Caco-2 (cell line): ENCODE measurements at regions not wholly inside any gene's neighbourhood (a gene's known extent, or its start where the extent isn't known, plus 50 kb on each side); places are given as distances from the start of the nearest gene placed in this dataset.

ENCODE experiments used
- BruUV-seq: library from RNA; stranded (reverse); fragments of 400-500 nt; replicated peaks from 2 replicates; lab custom pipeline; 2021; lab: Mats Ljungman, UMichigan
- CTCF ChIA-PET: fragments of 300-600 bp; sonication (Branson Sonifier 250); formaldehyde crosslinking; loops from one replicate; lab custom pipeline; 2022; ENCODE audit warnings: antibody characterized with exemption; lab: Charles Lee
- POLR2A ChIA-PET: fragments of 300-600 bp; sonication (Branson Sonifier 250); formaldehyde crosslinking; loops from one replicate; lab custom pipeline; 2022; ENCODE audit warnings: antibody characterized with exemption; lab: Charles Lee
- DNase-seq, 2 experiments: peaks; one replicate each; pipeline versions ENCODE4 v3.0.0 to v3.0.0-alpha.2; 2020 to 2022
- H3K27me3 ChIP-seq: replicated peaks from 2 replicates; pipeline ENCODE4 v1.6.0; 2011; ENCODE audit warnings: low read length; ENCODE audit not compliant: control insufficient read depth, insufficient read depth
- H3K36me3 ChIP-seq: 2 replicates; pipeline ENCODE4 v1.5.1; 2011; ENCODE audit warnings: low read length; ENCODE audit not compliant: control insufficient read depth, insufficient read depth
- H3K4me1 ChIP-seq: fragments of 250-450 bp; sonication (Bioruptor Pico); 2 replicates; pipeline ENCODE4 v1.5.1; 2020; ENCODE audit warnings: mild to moderate bottlenecking
- H3K4me3 ChIP-seq: 2 replicates; pipeline ENCODE4 v1.5.1; 2011; ENCODE audit warnings: low read depth, mild to moderate bottlenecking, control low read depth, low read length
- H3K9me3 ChIP-seq: fragments of 250-450 bp; sonication (Bioruptor Pico); 2 replicates; pipeline ENCODE4 v1.5.1; 2020; ENCODE audit warnings: mild to moderate bottlenecking, moderate library complexity
- H3K27ac Mint-ChIP-seq: one replicate; pipeline ENCODE4 v1.8.0; 2022; ENCODE audit warnings: mixed read lengths; ENCODE audit not compliant: unreplicated experiment
- H3K27me3 Mint-ChIP-seq: one replicate; pipeline ENCODE4 v1.8.0; 2022; ENCODE audit warnings: mixed read lengths; ENCODE audit not compliant: insufficient read depth, unreplicated experiment
- H3K36me3 Mint-ChIP-seq: one replicate; pipeline ENCODE4 v1.8.0; 2022; ENCODE audit warnings: mild to moderate bottlenecking, mixed read lengths; ENCODE audit not compliant: insufficient read depth, unreplicated experiment
- H3K4me1 Mint-ChIP-seq: one replicate; pipeline ENCODE4 v1.8.0; 2022; ENCODE audit warnings: low read depth, mixed read lengths; ENCODE audit not compliant: unreplicated experiment
- H3K4me3 Mint-ChIP-seq: one replicate; pipeline ENCODE4 v1.8.0; 2022; ENCODE audit warnings: mild to moderate bottlenecking, moderate library complexity, mixed read lengths; ENCODE audit not compliant: unreplicated experiment
- H3K9me3 Mint-ChIP-seq: one replicate; pipeline ENCODE4 v1.8.0; 2022; ENCODE audit warnings: mixed read lengths; ENCODE audit not compliant: unreplicated experiment
- CTCF ChIP-seq, 2 experiments: fragments of 200-600 bp in 1 of 2; IDR thresholded peaks; 1 replicate in 1 of 2; 2 replicates in 1 of 2; pipeline versions ENCODE4 v1.5.1 to v1.8.0; 2011 to 2022; ENCODE audit warnings: antibody characterized with exemption in 1 of 2, control low read depth in 1 of 2, inconsistent platforms in 1 of 2, low read depth in 1 of 2, low read length in 1 of 2, mild to moderate bottlenecking in 1 of 2, moderate library complexity in 1 of 2; ENCODE audit not compliant: insufficient read depth in 1 of 2, severe bottlenecking in 1 of 2, unreplicated experiment in 1 of 2
- intact Hi-C: fragments of 100-400 bp; cut with micrococcal nuclease; formaldehyde crosslinking; loops from one replicate; pipeline ENCODE4 v1.10.0; 2022; ENCODE audit not compliant: unreplicated experiment

- H3K4me1 ChIP-seq = no peaks in the 10 kb centered on the region
- H3K36me3 ChIP-seq = no peaks in the 10 kb centered on the region
- no TSS peak for BruUV-seq
- no peak overlapping the region for H3K4me3 ChIP-seq
- Mint-ChIP-seq H3K9me3 (no peaks in the 10 kb centered on the region), H3K4me1 (no peaks in the 10 kb centered on the region), H3K4me3 (no peak overlapping the region), H3K36me3 (no peaks in the 10 kb centered on the region), H3K27ac (no peak overlapping the region), H3K27me3 (no peaks in the 10 kb centered on the region)
- no peaks in the 10 kb centered on the region for H3K27me3 ChIP-seq
- CTCF ChIA-PET = no interaction called here
- POLR2A ChIA-PET = no interaction called here
- no peak for TF ChIP-seq CTCF (IDR thresholded peaks at IDR 0.05; ENCODE audit: insufficient read depth in 1 of 2, low read depth in 1 of 2, low read length in 1 of 2, severe bottlenecking in 1 of 2, unreplicated experiment in 1 of 2)
- intact Hi-C loops = no loop called here
- H3K9me3 ChIP-seq = no peaks in the 10 kb centered on the region
- DNase-seq = no peak
Observed at GRCh38 chr6:93786474-93787330, 367.3 kb upstream of the EPHA7 start.

- Histone ChIP-seq H3K4me3 (no peak overlapping the region), H3K4me1 (no peaks in the 10 kb centered on the region), H3K36me3 (no peaks in the 10 kb centered on the region), H3K27me3 (no peaks in the 10 kb centered on the region), H3K9me3 (no peaks in the 10 kb centered on the region)
- no peak for DNase-seq
- no peak overlapping the region for H3K27ac Mint-ChIP-seq
- H3K27me3 Mint-ChIP-seq = no peaks in the 10 kb centered on the region
- H3K9me3 Mint-ChIP-seq = no peaks in the 10 kb centered on the region
- no peak for TF ChIP-seq CTCF (IDR thresholded peaks at IDR 0.05; ENCODE audit: insufficient read depth in 1 of 2, low read depth in 1 of 2, low read length in 1 of 2, severe bottlenecking in 1 of 2, unreplicated experiment in 1 of 2)
- ChIA-PET CTCF (no interaction called here), POLR2A (no interaction called here)
- no peak overlapping the region for H3K4me3 Mint-ChIP-seq
- H3K36me3 Mint-ChIP-seq = no peaks in the 10 kb centered on the region
- no peaks in the 10 kb centered on the region for H3K4me1 Mint-ChIP-seq
- no TSS peak for BruUV-seq
- intact Hi-C loops = no loop called here
Observed at GRCh38 chr6:93785694-93786030, 366.3 kb upstream of the EPHA7 start.

GRCh38 chr6:93784794-93785693 is 365.7 kb upstream of the EPHA7 start:
- intact Hi-C loops = no loop called here
- BruUV-seq = no TSS peak
- Mint-ChIP-seq H3K4me3 (no peak overlapping the region), H3K27ac (no peak overlapping the region), H3K9me3 (no peaks in the 10 kb centered on the region), H3K27me3 (no peaks in the 10 kb centered on the region), H3K36me3 (no peaks in the 10 kb centered on the region), H3K4me1 (no peaks in the 10 kb centered on the region)
- POLR2A ChIA-PET = no interaction called here
- H3K4me1 ChIP-seq = no peaks in the 10 kb centered on the region
- H3K36me3 ChIP-seq = no peaks in the 10 kb centered on the region
- H3K4me3 ChIP-seq = no peak overlapping the region
- TF ChIP-seq CTCF (IDR thresholded peaks at IDR 0.05; ENCODE audit: insufficient read depth in 1 of 2, low read depth in 1 of 2, low read length in 1 of 2, severe bottlenecking in 1 of 2, unreplicated experiment in 1 of 2) = no peak
- no peaks in the 10 kb centered on the region for H3K9me3 ChIP-seq
- H3K27me3 ChIP-seq = no peaks in the 10 kb centered on the region
- no peak for DNase-seq
- CTCF ChIA-PET = no interaction called here
